Amniotic stem cell (primary cell): ENCODE measurements at regions not wholly inside any gene's neighbourhood (a gene's known extent, or its start where the extent isn't known, plus 50 kb on each side); places are given as distances from the start of the nearest gene placed in this dataset.
A peak's percentile ranks its signal among the peaks of the same experiment; 100 is the strongest.

Source experiments
- DNase-seq: peaks from one replicate; lab custom pipeline; 2025; lab: John Stamatoyannopoulos, UW

- DNase-seq, result no peak
These were observed 87.9 kb downstream of the THBS2 start for GRCh38 chr6:169165561-169166300.

- DNase-seq, result no peak
These were observed 88.7 kb downstream of the THBS2 start for GRCh38 chr6:169164986-169165385.

- DNase-seq, result no peak
These were observed 89.2 kb downstream of the THBS2 start for GRCh38 chr6:169164451-169164850.

GRCh38 chr6:169163411-169163901 lies 90.2 kb downstream of the THBS2 start:
- no peak for DNase-seq

- DNase-seq, result peak; percentile 96
These were observed 90.8 kb downstream of the THBS2 start for GRCh38 chr6:169162752-169163407.

GRCh38 chr6:169162249-169162648 lies 91.4 kb downstream of the THBS2 start:
- DNase-seq, result no peak

- DNase-seq, result no peak
These were observed 92.0 kb downstream of the THBS2 start for GRCh38 chr6:169161572-169162167.

GRCh38 chr6:169160855-169161560 lies 92.6 kb downstream of the THBS2 start:
- DNase-seq, result no peak

- DNase-seq, result no peak
These were observed 93.4 kb downstream of the THBS2 start for GRCh38 chr6:169160091-169160854.

GRCh38 chr6:169159331-169159730 lies 94.3 kb downstream of the THBS2 start:
- no peak for DNase-seq

GRCh38 chr6:169158691-169159090 lies 95.0 kb downstream of the THBS2 start:
- DNase-seq, result no peak

GRCh38 chr6:169158174-169158573 lies 95.5 kb downstream of the THBS2 start:
- no peak for DNase-seq

GRCh38 chr6:169157197-169158148 lies 96.2 kb downstream of the THBS2 start:
- DNase-seq, result no peak

- DNase-seq, result no peak
These were observed 96.9 kb downstream of the THBS2 start for GRCh38 chr6:169156793-169157147.

GRCh38 chr6:169156108-169156792 lies 97.4 kb downstream of the THBS2 start:
- no peak for DNase-seq

GRCh38 chr6:169155481-169155880 lies 98.2 kb downstream of the THBS2 start:
- no peak for DNase-seq

GRCh38 chr6:169153401-169153800 lies 100.2 kb downstream of the THBS2 start:
- no peak for DNase-seq

- DNase-seq, result no peak
These were observed 107.1 kb downstream of the THBS2 start for GRCh38 chr6:169146521-169146920.

- no peak for DNase-seq
These were observed 107.6 kb downstream of the THBS2 start for GRCh38 chr6:169145991-169146501.

GRCh38 chr6:169145496-169145895 lies 108.2 kb downstream of the THBS2 start:
- DNase-seq, result no peak
